ENCODE measurements at regions not wholly inside any gene's neighbourhood (a gene's known extent, or its start where the extent isn't known, plus 50 kb on each side); places are given as distances from the start of the nearest gene placed in this dataset.
"Not testable (repeated sequence)": the region's sequence is repeated elsewhere in the genome, so short reads cannot be mapped to it uniquely, and the experiment has no call there.

DNA sequence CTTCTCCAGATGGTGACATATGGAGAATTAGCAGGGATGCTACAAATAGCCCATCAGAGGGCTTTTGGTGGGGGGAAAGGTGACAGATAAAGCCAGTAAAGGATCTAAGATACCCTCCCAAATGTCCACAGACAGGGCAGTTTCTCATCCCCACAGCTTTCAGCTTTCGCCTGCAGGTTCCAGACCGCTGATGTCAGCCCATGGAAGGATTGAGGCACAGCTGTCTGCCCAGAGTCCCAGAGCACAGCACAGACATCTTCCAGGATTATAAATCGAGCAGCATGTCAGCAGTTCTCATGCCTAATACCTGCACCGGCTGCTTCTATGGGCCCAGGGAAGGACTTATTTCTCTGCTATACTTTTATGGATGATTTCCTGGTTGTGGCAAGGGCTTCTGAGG is 96.7 kb upstream of the MXRA5 start:
- no peaks in the 10 kb centered on the region for H3K27me3 ChIP-seq
- no peaks in the 10 kb centered on the region for H3F3A ChIP-seq (ENCODE audit: low read depth)
- H3K9ac ChIP-seq: no peak overlapping the region
- no peaks in the 10 kb centered on the region for H3K36me3 ChIP-seq
- no peak overlapping the region for H2AFZ ChIP-seq (replicated peaks)
- no peak for DNase-seq (ENCODE audit: low spot score)
- Mint-ChIP-seq H3K4me3 (no peak overlapping the region), H3K4me1 (peaks cover 3% of the 10 kb centered on the region), H3K27ac (no peak overlapping the region), H3K36me3 (no peaks in the 10 kb centered on the region), H3K27me3 (ENCODE audit: insufficient read depth, low read depth) (peaks cover 2% of the 10 kb centered on the region), H3K9me3 (peaks cover 9% of the 10 kb centered on the region)
- no peak overlapping the region for H3K4me3 ChIP-seq
- no peak overlapping the region for H3K27ac ChIP-seq
- TF ChIP-seq CTCF (IDR thresholded peaks at IDR 0.05) (no peak), EZH2phosphoT487 (IDR thresholded peaks at IDR 0.05) (no peak), EZH2 (IDR thresholded peaks at IDR 0.05) (no peak)
- H3K4me2 ChIP-seq: no peak overlapping the region
- H4K20me1 ChIP-seq (ENCODE audit: low read depth): no peaks in the 10 kb centered on the region
- no peaks in the 10 kb centered on the region for H3K79me2 ChIP-seq (ENCODE audit: low read depth)
- H3K4me1 ChIP-seq: no peaks in the 10 kb centered on the region
- no peaks in the 10 kb centered on the region for H3K9me3 ChIP-seq (ENCODE audit: low read depth)

GRCh38 chrX:3442691-3443090 is 96.2 kb upstream of the MXRA5 start:
- H3K4me1 Mint-ChIP-seq: peaks cover 3% of the 10 kb centered on the region
- Histone ChIP-seq H3K79me2 (ENCODE audit: low read depth) (no peaks in the 10 kb centered on the region), H3K9me3 (ENCODE audit: low read depth) (no peaks in the 10 kb centered on the region), H4K20me1 (ENCODE audit: low read depth) (no peaks in the 10 kb centered on the region), H3F3A (ENCODE audit: low read depth) (no peaks in the 10 kb centered on the region), H3K4me2 (no peak overlapping the region), H2AFZ (replicated peaks) (no peak overlapping the region), H3K4me1 (no peaks in the 10 kb centered on the region), H3K4me3 (no peak overlapping the region), H3K9ac (no peak overlapping the region), H3K36me3 (no peaks in the 10 kb centered on the region), H3K27me3 (no peaks in the 10 kb centered on the region), H3K27ac (no peak overlapping the region)
- no peaks in the 10 kb centered on the region for H3K36me3 Mint-ChIP-seq
- TF ChIP-seq EZH2phosphoT487 (IDR thresholded peaks at IDR 0.05): no peak
- no peak for TF ChIP-seq CTCF (IDR thresholded peaks at IDR 0.05)
- TF ChIP-seq EZH2 (IDR thresholded peaks at IDR 0.05): no peak
- no peak for DNase-seq (ENCODE audit: low spot score)
- H3K4me3 Mint-ChIP-seq: no peak overlapping the region
- H3K27me3 Mint-ChIP-seq (ENCODE audit: insufficient read depth, low read depth): peaks cover 2% of the 10 kb centered on the region
- no peak overlapping the region for H3K27ac Mint-ChIP-seq
- H3K9me3 Mint-ChIP-seq: peaks cover 9% of the 10 kb centered on the region

DNA sequence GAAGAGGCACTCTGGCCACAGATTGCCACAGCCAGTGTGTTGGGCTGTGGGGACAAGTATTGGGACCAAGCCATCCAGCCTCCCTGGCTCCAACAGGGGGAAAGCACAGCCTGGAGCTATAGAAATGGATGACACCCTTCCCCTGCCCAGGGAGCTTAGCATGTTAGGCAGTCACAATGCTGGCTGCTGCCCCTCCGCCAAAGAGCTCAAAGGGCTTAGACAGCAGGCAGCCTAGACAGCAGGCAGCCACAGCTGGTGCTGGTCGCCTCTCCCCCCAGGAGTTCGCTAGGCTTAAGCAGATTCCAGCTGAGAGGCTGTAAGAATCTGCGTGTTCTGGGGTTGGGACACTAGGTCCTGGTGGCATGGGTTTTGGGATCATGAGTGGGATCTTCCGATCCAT is 94.5 kb upstream of the MXRA5 start:
- H3K27me3 ChIP-seq: no peaks in the 10 kb centered on the region
- no peak overlapping the region for H2AFZ ChIP-seq (replicated peaks)
- no peak overlapping the region for H3K4me2 ChIP-seq
- H3K36me3 ChIP-seq: no peaks in the 10 kb centered on the region
- no peak for DNase-seq (ENCODE audit: low spot score)
- no peak overlapping the region for H3K9ac ChIP-seq
- H3K4me3 ChIP-seq: no peak overlapping the region
- H3K4me1 ChIP-seq: no peaks in the 10 kb centered on the region
- peaks cover 3% of the 10 kb centered on the region for H3K4me1 Mint-ChIP-seq
- H3K27ac ChIP-seq: no peak overlapping the region
- TF ChIP-seq EZH2 (IDR thresholded peaks at IDR 0.05): no peak
- TF ChIP-seq EZH2phosphoT487 (IDR thresholded peaks at IDR 0.05): no peak
- TF ChIP-seq CTCF (IDR thresholded peaks at IDR 0.05): no peak
- H3K36me3 Mint-ChIP-seq: no peaks in the 10 kb centered on the region
- H3K9me3 Mint-ChIP-seq: peaks cover 7% of the 10 kb centered on the region
- no peaks in the 10 kb centered on the region for H4K20me1 ChIP-seq (ENCODE audit: low read depth)
- no peaks in the 10 kb centered on the region for H3K79me2 ChIP-seq (ENCODE audit: low read depth)
- H3K27ac Mint-ChIP-seq: no peak overlapping the region
- H3K9me3 ChIP-seq (ENCODE audit: low read depth): no peaks in the 10 kb centered on the region
- H3K4me3 Mint-ChIP-seq: no peak overlapping the region
- H3K27me3 Mint-ChIP-seq (ENCODE audit: insufficient read depth, low read depth): peaks cover 2% of the 10 kb centered on the region
- no peaks in the 10 kb centered on the region for H3F3A ChIP-seq (ENCODE audit: low read depth)

GRCh38 chrX:3435916-3436315 is 89.5 kb upstream of the MXRA5 start:
- H3K4me3 ChIP-seq; H3K4me3 Mint-ChIP-seq; H3K27ac ChIP-seq; H4K20me1 ChIP-seq (ENCODE audit: low read depth); H3K9me3 ChIP-seq (ENCODE audit: low read depth); H3K4me1 ChIP-seq; H3K79me2 ChIP-seq (ENCODE audit: low read depth); H2AFZ ChIP-seq (replicated peaks); H3K9me3 Mint-ChIP-seq; H3K27ac Mint-ChIP-seq; H3K27me3 ChIP-seq; H3K36me3 Mint-ChIP-seq; H3K36me3 ChIP-seq; H3K4me1 Mint-ChIP-seq; H3F3A ChIP-seq (ENCODE audit: low read depth); DNase-seq (ENCODE audit: low spot score); H3K9ac ChIP-seq; H3K27me3 Mint-ChIP-seq (ENCODE audit: insufficient read depth, low read depth); H3K4me2 ChIP-seq: not testable (repeated sequence)
